Skeletal muscle tissue (tissue), 3 donors: ENCODE measurements at regions not wholly inside any gene's neighbourhood (a gene's known extent, or its start where the extent isn't known, plus 50 kb on each side); places are given as distances from the start of the nearest gene placed in this dataset.

ENCODE experiments used
- H3K27ac ChIP-seq: one replicate; pipeline ENCODE4 v1.7.0; 2013; ENCODE audit warnings: mild to moderate bottlenecking, low read depth, low read length, inconsistent platforms
- H3K27me3 ChIP-seq, 3 donors: one replicate each; pipeline ENCODE4 v1.7.0; 2013; ENCODE audit warnings: low read length in 3 of 3; ENCODE audit not compliant: control insufficient read depth in 3 of 3, insufficient read depth in 3 of 3
- H3K36me3 ChIP-seq, 3 donors: one replicate each; pipeline ENCODE4 v1.7.0; 2013; ENCODE audit warnings: low read length in 3 of 3; ENCODE audit not compliant: control insufficient read depth in 3 of 3, insufficient read depth in 3 of 3
- H3K4me1 ChIP-seq, 3 donors: one replicate each; pipeline ENCODE4 v1.7.0; 2013; ENCODE audit warnings: low read length in 3 of 3, mild to moderate bottlenecking in 3 of 3; ENCODE audit not compliant: control insufficient read depth in 3 of 3, insufficient read depth in 3 of 3
- H3K4me3 ChIP-seq, 3 donors: one replicate each; pipeline ENCODE4 v1.7.0; 2013; ENCODE audit warnings: low read length in 3 of 3
- H3K9ac ChIP-seq, 3 donors: one replicate each; pipeline ENCODE4 v1.7.0; 2013; ENCODE audit warnings: low read length in 3 of 3, mild to moderate bottlenecking in 3 of 3, moderate library complexity in 2 of 3, low read depth in 1 of 3
- H3K9me3 ChIP-seq, 3 donors: one replicate each; pipeline ENCODE4 v1.7.0; 2013; ENCODE audit warnings: low read length in 3 of 3; ENCODE audit not compliant: control insufficient read depth in 3 of 3
- donor health status: Osteomylitis.

- H3K4me1 ChIP-seq: no peaks in the 10 kb centered on the region
- no peak overlapping the region for H3K9ac ChIP-seq
- H3K9me3 ChIP-seq: peaks cover 0 to 4% (median 0%) of the 10 kb centered on the region in 3 donors
- no peaks in the 10 kb centered on the region for H3K36me3 ChIP-seq
- no peak overlapping the region for H3K4me3 ChIP-seq
- no peaks in the 10 kb centered on the region for H3K27me3 ChIP-seq
- no peak overlapping the region for H3K27ac ChIP-seq
Observed at GRCh38 chr1:214715126-214715525, 112.1 kb downstream of the CENPF start.

GRCh38 chr1:214717351-214717750 is 114.4 kb downstream of the CENPF start:
- no peak overlapping the region for H3K4me3 ChIP-seq
- H3K9me3 ChIP-seq: peaks cover 0 to 4% (median 0%) of the 10 kb centered on the region in 3 donors
- no peak overlapping the region for H3K27ac ChIP-seq
- H3K4me1 ChIP-seq: no peaks in the 10 kb centered on the region
- H3K9ac ChIP-seq: no peak overlapping the region
- no peaks in the 10 kb centered on the region for H3K36me3 ChIP-seq
- no peaks in the 10 kb centered on the region for H3K27me3 ChIP-seq

GRCh38 chr1:214718724-214719123 is 115.7 kb downstream of the CENPF start:
- no peak overlapping the region for H3K27ac ChIP-seq
- peaks cover 0 to 4% (median 0%) of the 10 kb centered on the region in 3 donors for H3K9me3 ChIP-seq
- H3K4me1 ChIP-seq: no peaks in the 10 kb centered on the region

GRCh38 chr1:214719207-214719606 is 116.2 kb downstream of the CENPF start:
- Histone ChIP-seq H3K27ac (no peak overlapping the region), H3K36me3 (no peaks in the 10 kb centered on the region), H3K9ac (no peak overlapping the region), H3K9me3 (peaks cover 0 to 4% (median 0%) of the 10 kb centered on the region in 3 donors), H3K4me1 (no peaks in the 10 kb centered on the region), H3K27me3 (no peaks in the 10 kb centered on the region), H3K4me3 (no peak overlapping the region)

More at GRCh38 chr1:214718724-214719123, 115.7 kb downstream of the CENPF start:
- no peaks in the 10 kb centered on the region for H3K36me3 ChIP-seq
- no peak overlapping the region for H3K9ac ChIP-seq
- no peak overlapping the region for H3K4me3 ChIP-seq
- H3K27me3 ChIP-seq: no peaks in the 10 kb centered on the region

GRCh38 chr1:214720561-214720960 is 117.6 kb downstream of the CENPF start:
- H3K9me3 ChIP-seq: no peaks in the 10 kb centered on the region
- H3K4me3 ChIP-seq: no peak overlapping the region
- no peaks in the 10 kb centered on the region for H3K27me3 ChIP-seq
- no peaks in the 10 kb centered on the region for H3K4me1 ChIP-seq
- H3K9ac ChIP-seq: no peak overlapping the region
- H3K36me3 ChIP-seq: no peaks in the 10 kb centered on the region
- no peak overlapping the region for H3K27ac ChIP-seq

GRCh38 chr1:214727274-214727673 is 124.3 kb downstream of the CENPF start:
- Histone ChIP-seq H3K36me3 (no peaks in the 10 kb centered on the region), H3K27ac (no peak overlapping the region), H3K9ac (no peak overlapping the region), H3K9me3 (peaks cover 0 to 1% (median 0%) of the 10 kb centered on the region in 3 donors), H3K27me3 (no peaks in the 10 kb centered on the region), H3K4me1 (no peaks in the 10 kb centered on the region), H3K4me3 (no peak overlapping the region)

- H3K27ac ChIP-seq: no peak overlapping the region
- no peaks in the 10 kb centered on the region for H3K36me3 ChIP-seq
- H3K4me3 ChIP-seq: no peak overlapping the region
- no peaks in the 10 kb centered on the region for H3K9me3 ChIP-seq
- no peak overlapping the region for H3K9ac ChIP-seq
- no peaks in the 10 kb centered on the region for H3K4me1 ChIP-seq
- no peaks in the 10 kb centered on the region for H3K27me3 ChIP-seq
Observed at GRCh38 chr1:214739621-214740238, 136.7 kb downstream of the CENPF start.

GRCh38 chr1:214740471-214740870 is 137.5 kb downstream of the CENPF start:
- Histone ChIP-seq H3K27ac (no peak overlapping the region), H3K9ac (no peak overlapping the region), H3K27me3 (no peaks in the 10 kb centered on the region), H3K4me3 (no peak overlapping the region), H3K9me3 (no peaks in the 10 kb centered on the region), H3K36me3 (no peaks in the 10 kb centered on the region), H3K4me1 (no peaks in the 10 kb centered on the region)

GRCh38 chr1:214747050-214747635 is 144.1 kb downstream of the CENPF start:
- H3K27ac ChIP-seq: no peak overlapping the region
- no peaks in the 10 kb centered on the region for H3K9me3 ChIP-seq
- no peaks in the 10 kb centered on the region for H3K36me3 ChIP-seq
- H3K4me1 ChIP-seq: no peaks in the 10 kb centered on the region
- no peaks in the 10 kb centered on the region for H3K27me3 ChIP-seq
- no peak overlapping the region for H3K9ac ChIP-seq
- no peak overlapping the region for H3K4me3 ChIP-seq

GRCh38 chr1:214753236-214753852 is 150.3 kb downstream of the CENPF start:
- Histone ChIP-seq H3K4me1 (no peaks in the 10 kb centered on the region), H3K36me3 (no peaks in the 10 kb centered on the region), H3K4me3 (no peak overlapping the region), H3K27me3 (no peaks in the 10 kb centered on the region), H3K9ac (no peak overlapping the region), H3K9me3 (peaks cover 0 to 9% (median 0%) of the 10 kb centered on the region in 3 donors), H3K27ac (no peak overlapping the region)
